AG10803 (cell line): ENCODE measurements at regions not wholly inside any gene's neighbourhood (a gene's known extent, or its start where the extent isn't known, plus 50 kb on each side); places are given as distances from the start of the nearest gene placed in this dataset.

ENCODE experiments used
- DNase-seq: peaks from one replicate; pipeline ENCODE4 v3.0.0; 2010; ENCODE audit warnings: low read depth
- H3K4me3 ChIP-seq: 2 replicates; pipeline ENCODE4 v1.5.1; 2011; ENCODE audit warnings: mild to moderate bottlenecking, low read length, control low read depth
- CTCF ChIP-seq: conservative IDR thresholded peaks from 2 replicates; pipeline ENCODE4 v1.5.1; 2011; ENCODE audit warnings: mild to moderate bottlenecking, low read length, control low read depth, inconsistent platforms

DNA sequence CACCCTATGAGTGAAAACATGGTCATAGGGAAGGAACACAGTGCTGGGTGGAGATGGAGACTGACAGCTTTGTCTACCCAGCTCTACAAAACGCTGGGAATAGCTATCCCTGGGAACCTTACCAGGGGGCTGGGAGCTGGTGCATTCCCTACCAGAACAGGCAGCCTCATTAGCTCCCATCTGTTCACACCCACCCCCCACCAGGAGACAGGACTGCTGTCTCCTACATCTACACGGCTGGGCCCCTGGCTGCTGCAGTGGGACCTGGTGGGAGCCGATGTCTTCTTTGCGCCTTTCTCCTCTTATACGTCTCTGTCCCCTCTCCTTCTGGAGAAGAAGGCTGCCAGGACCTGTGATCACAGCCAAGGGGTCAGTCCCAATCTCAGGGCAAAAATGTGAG is 90.8 kb downstream of the UQCRFS1 start:
- no peak for DNase-seq
- no peak for TF ChIP-seq CTCF
- H3K4me3 ChIP-seq, result no peak overlapping the region

- peak; percentile 27 for DNase-seq
- no peak overlapping the region for H3K4me3 ChIP-seq
- peak; percentile 63 for TF ChIP-seq CTCF
Observed at GRCh38 chr19:29121684-29122083, 91.3 kb downstream of the UQCRFS1 start.

DNA sequence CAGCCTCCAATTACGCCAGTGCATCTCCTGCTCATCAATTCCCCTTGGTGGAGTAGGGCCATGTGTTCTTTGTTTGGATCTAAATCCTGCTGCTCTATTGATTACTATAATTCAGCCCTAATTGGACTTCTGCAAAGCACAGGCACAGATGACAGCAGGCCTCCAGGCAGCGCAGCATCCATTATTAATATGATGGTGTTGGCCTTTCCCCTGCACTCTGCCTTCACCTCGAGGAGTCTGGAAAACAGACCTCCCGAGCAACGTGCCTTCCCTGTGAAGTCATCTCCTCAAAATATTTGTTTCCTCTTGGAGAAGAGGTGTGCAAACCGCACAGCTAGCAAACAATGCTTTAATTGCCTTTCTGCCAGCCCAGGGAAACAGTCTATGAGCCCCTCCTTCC is 92.5 kb downstream of the UQCRFS1 start:
- no peak for TF ChIP-seq CTCF
- no peak for DNase-seq
- no peak overlapping the region for H3K4me3 ChIP-seq

DNA sequence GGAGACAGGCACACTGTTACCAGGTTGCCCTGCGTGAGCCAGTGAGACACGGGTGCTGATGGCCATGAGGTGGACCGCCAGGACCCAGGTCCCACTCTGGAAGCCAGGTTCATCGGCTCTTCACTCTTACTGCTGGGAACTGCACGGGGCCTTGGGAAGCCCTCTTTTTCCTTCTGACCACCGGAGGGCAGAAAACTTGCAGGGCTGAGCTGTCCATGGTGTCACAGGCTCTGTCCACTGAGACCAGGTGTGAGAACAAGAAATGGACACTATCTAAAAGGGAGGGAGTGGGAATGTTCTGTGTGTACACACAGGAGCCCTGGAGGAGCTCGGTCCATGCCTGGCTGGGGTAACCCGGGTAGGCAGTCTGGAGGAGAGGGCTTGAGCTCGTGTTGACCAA is 93.4 kb downstream of the UQCRFS1 start:
- H3K4me3 ChIP-seq, result no peak overlapping the region
- TF ChIP-seq CTCF, result peak; percentile 38
- no peak for DNase-seq

DNA sequence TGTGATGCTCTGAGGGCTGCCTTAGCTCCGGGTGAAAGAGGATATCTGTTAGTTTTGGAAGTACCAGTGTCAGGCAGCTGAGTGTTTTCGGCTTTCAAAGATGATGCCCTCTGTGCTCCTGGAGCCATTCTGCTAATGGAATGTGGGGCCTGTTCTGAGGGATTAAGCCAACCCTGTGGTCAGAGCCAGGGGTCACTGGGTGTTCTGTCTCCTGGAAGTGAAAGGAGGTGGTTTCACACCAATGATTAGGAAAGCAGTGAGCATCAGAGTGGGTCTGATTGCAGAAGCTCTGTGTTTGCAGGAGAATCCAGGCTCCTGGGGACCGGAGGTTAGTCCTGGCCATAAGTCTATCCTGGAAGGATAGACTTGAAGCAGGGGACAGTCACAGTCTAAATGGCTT is 94.6 kb downstream of the UQCRFS1 start:
- TF ChIP-seq CTCF, result no peak

GRCh38 chr19:29117926-29118325 is 95.0 kb downstream of the UQCRFS1 start:
- DNase-seq, result no peak
- TF ChIP-seq CTCF, result no peak
- H3K4me3 ChIP-seq, result no peak overlapping the region

More for the DNA sequence above, 94.6 kb downstream of the UQCRFS1 start:
- DNase-seq, result no peak
- H3K4me3 ChIP-seq, result no peak overlapping the region

DNA sequence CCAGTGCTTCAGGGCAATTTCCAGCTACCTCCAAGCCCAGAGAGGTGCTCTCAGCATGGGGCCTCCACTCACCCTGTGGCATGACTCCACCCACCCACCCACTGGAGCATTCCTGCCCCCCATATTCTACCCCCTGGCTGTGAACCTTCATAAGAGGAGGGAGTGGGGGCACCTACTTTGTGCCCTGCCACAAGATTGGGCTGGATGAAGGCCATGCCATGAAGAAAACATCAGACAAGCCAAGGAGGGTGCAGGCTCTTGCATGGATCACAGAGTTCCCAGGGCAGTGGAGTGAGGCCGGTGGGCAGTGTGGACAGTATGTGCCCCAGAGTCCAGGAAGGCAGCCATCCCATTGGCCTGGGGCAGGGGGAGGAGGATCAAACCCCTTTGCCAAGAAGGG is 97.8 kb downstream of the UQCRFS1 start:
- H3K4me3 ChIP-seq, result no peak overlapping the region
- DNase-seq, result no peak
- no peak for TF ChIP-seq CTCF
